ENCODE measurements at regions not wholly inside any gene's neighbourhood (a gene's known extent, or its start where the extent isn't known, plus 50 kb on each side); places are given as distances from the start of the nearest gene placed in this dataset.

GRCh38 chr16:86411897-86412296 lies 98.4 kb upstream of the FOXF1 start:
- Histone ChIP-seq H3K4me3 (ENCODE audit: low read length) (no peak overlapping the region), H3K9me3 (ENCODE audit: control insufficient read depth, low read depth, low read length) (peaks cover 2% of the 10 kb centered on the region), H3K27me3 (ENCODE audit: control insufficient read depth, insufficient read depth, low read length) (no peaks in the 10 kb centered on the region), H3K4me1 (ENCODE audit: control insufficient read depth, low read depth, low read length) (peaks cover 5% of the 10 kb centered on the region), H3K36me3 (ENCODE audit: control insufficient read depth, low read depth, low read length) (no peaks in the 10 kb centered on the region), H3K27ac (ENCODE audit: low read length) (no peak overlapping the region), H3K9ac (ENCODE audit: low read length) (no peak overlapping the region)

- Histone ChIP-seq H3K9ac (ENCODE audit: low read length) (no peak overlapping the region), H3K27ac (ENCODE audit: low read length) (no peak overlapping the region), H3K4me1 (ENCODE audit: control insufficient read depth, low read depth, low read length) (peaks cover 3% of the 10 kb centered on the region), H3K36me3 (ENCODE audit: control insufficient read depth, low read depth, low read length) (no peaks in the 10 kb centered on the region), H3K4me3 (ENCODE audit: low read length) (no peak overlapping the region), H3K9me3 (ENCODE audit: control insufficient read depth, low read depth, low read length) (peaks cover 2% of the 10 kb centered on the region), H3K27me3 (ENCODE audit: control insufficient read depth, insufficient read depth, low read length) (no peaks in the 10 kb centered on the region)
These were observed 95.2 kb upstream of the FOXF1 start for GRCh38 chr16:86414991-86415740.

- no peak overlapping the region for H3K27ac ChIP-seq (ENCODE audit: low read length)
- H3K27me3 ChIP-seq (ENCODE audit: control insufficient read depth, insufficient read depth, low read length) = no peaks in the 10 kb centered on the region
- no peaks in the 10 kb centered on the region for H3K4me1 ChIP-seq (ENCODE audit: control insufficient read depth, low read depth, low read length)
- no peak overlapping the region for H3K4me3 ChIP-seq (ENCODE audit: low read length)
- no peaks in the 10 kb centered on the region for H3K36me3 ChIP-seq (ENCODE audit: control insufficient read depth, low read depth, low read length)
- H3K9me3 ChIP-seq (ENCODE audit: control insufficient read depth, low read depth, low read length) = no peaks in the 10 kb centered on the region
- no peak overlapping the region for H3K9ac ChIP-seq (ENCODE audit: low read length)
These were observed 91.3 kb upstream of the FOXF1 start for GRCh38 chr16:86418981-86419380.

- no peaks in the 10 kb centered on the region for H3K27me3 ChIP-seq (ENCODE audit: control insufficient read depth, insufficient read depth, low read length)
- no peak overlapping the region for H3K9ac ChIP-seq (ENCODE audit: low read length)
- no peaks in the 10 kb centered on the region for H3K36me3 ChIP-seq (ENCODE audit: control insufficient read depth, low read depth, low read length)
- H3K27ac ChIP-seq (ENCODE audit: low read length) = no peak overlapping the region
- no peaks in the 10 kb centered on the region for H3K4me1 ChIP-seq (ENCODE audit: control insufficient read depth, low read depth, low read length)
- no peaks in the 10 kb centered on the region for H3K9me3 ChIP-seq (ENCODE audit: control insufficient read depth, low read depth, low read length)
- no peak overlapping the region for H3K4me3 ChIP-seq (ENCODE audit: low read length)
These were observed 90.8 kb upstream of the FOXF1 start for GRCh38 chr16:86419518-86419917.

GRCh38 chr16:86421995-86422394 lies 88.3 kb upstream of the FOXF1 start:
- Histone ChIP-seq H3K9me3 (ENCODE audit: control insufficient read depth, low read depth, low read length) (no peaks in the 10 kb centered on the region), H3K27me3 (ENCODE audit: control insufficient read depth, insufficient read depth, low read length) (no peaks in the 10 kb centered on the region), H3K36me3 (ENCODE audit: control insufficient read depth, low read depth, low read length) (no peaks in the 10 kb centered on the region), H3K4me3 (ENCODE audit: low read length) (no peak overlapping the region), H3K9ac (ENCODE audit: low read length) (no peak overlapping the region), H3K4me1 (ENCODE audit: control insufficient read depth, low read depth, low read length) (no peaks in the 10 kb centered on the region), H3K27ac (ENCODE audit: low read length) (no peak overlapping the region)

GRCh38 chr16:86424398-86424797 lies 85.9 kb upstream of the FOXF1 start:
- Histone ChIP-seq H3K27ac (ENCODE audit: low read length) (no peak overlapping the region), H3K9me3 (ENCODE audit: control insufficient read depth, low read depth, low read length) (no peaks in the 10 kb centered on the region), H3K36me3 (ENCODE audit: control insufficient read depth, low read depth, low read length) (no peaks in the 10 kb centered on the region), H3K4me1 (ENCODE audit: control insufficient read depth, low read depth, low read length) (no peaks in the 10 kb centered on the region), H3K9ac (ENCODE audit: low read length) (no peak overlapping the region), H3K4me3 (ENCODE audit: low read length) (no peak overlapping the region), H3K27me3 (ENCODE audit: control insufficient read depth, insufficient read depth, low read length) (no peaks in the 10 kb centered on the region)

- Histone ChIP-seq H3K27ac (ENCODE audit: low read length) (no peak overlapping the region), H3K9ac (ENCODE audit: low read length) (no peak overlapping the region), H3K4me1 (ENCODE audit: control insufficient read depth, low read depth, low read length) (no peaks in the 10 kb centered on the region), H3K9me3 (ENCODE audit: control insufficient read depth, low read depth, low read length) (no peaks in the 10 kb centered on the region), H3K36me3 (ENCODE audit: control insufficient read depth, low read depth, low read length) (no peaks in the 10 kb centered on the region), H3K27me3 (ENCODE audit: control insufficient read depth, insufficient read depth, low read length) (no peaks in the 10 kb centered on the region), H3K4me3 (ENCODE audit: low read length) (no peak overlapping the region)
These were observed 85.3 kb upstream of the FOXF1 start for GRCh38 chr16:86424985-86425384.

- H3K4me1 ChIP-seq (ENCODE audit: control insufficient read depth, low read depth, low read length) = no peaks in the 10 kb centered on the region
- no peak overlapping the region for H3K9ac ChIP-seq (ENCODE audit: low read length)
- no peak overlapping the region for H3K4me3 ChIP-seq (ENCODE audit: low read length)
- H3K27ac ChIP-seq (ENCODE audit: low read length) = no peak overlapping the region
- no peaks in the 10 kb centered on the region for H3K27me3 ChIP-seq (ENCODE audit: control insufficient read depth, insufficient read depth, low read length)
- no peaks in the 10 kb centered on the region for H3K36me3 ChIP-seq (ENCODE audit: control insufficient read depth, low read depth, low read length)
- H3K9me3 ChIP-seq (ENCODE audit: control insufficient read depth, low read depth, low read length) = no peaks in the 10 kb centered on the region
These were observed 84.2 kb upstream of the FOXF1 start for GRCh38 chr16:86426063-86426642.

GRCh38 chr16:86427433-86427851 lies 82.9 kb upstream of the FOXF1 start:
- Histone ChIP-seq H3K27me3 (ENCODE audit: control insufficient read depth, insufficient read depth, low read length) (no peaks in the 10 kb centered on the region), H3K9me3 (ENCODE audit: control insufficient read depth, low read depth, low read length) (no peaks in the 10 kb centered on the region), H3K4me1 (ENCODE audit: control insufficient read depth, low read depth, low read length) (no peaks in the 10 kb centered on the region), H3K9ac (ENCODE audit: low read length) (no peak overlapping the region), H3K4me3 (ENCODE audit: low read length) (no peak overlapping the region), H3K27ac (ENCODE audit: low read length) (no peak overlapping the region), H3K36me3 (ENCODE audit: control insufficient read depth, low read depth, low read length) (no peaks in the 10 kb centered on the region)

- Histone ChIP-seq H3K4me3 (ENCODE audit: low read length) (no peak overlapping the region), H3K27me3 (ENCODE audit: control insufficient read depth, insufficient read depth, low read length) (no peaks in the 10 kb centered on the region), H3K4me1 (ENCODE audit: control insufficient read depth, low read depth, low read length) (no peaks in the 10 kb centered on the region), H3K36me3 (ENCODE audit: control insufficient read depth, low read depth, low read length) (no peaks in the 10 kb centered on the region), H3K27ac (ENCODE audit: low read length) (no peak overlapping the region), H3K9me3 (ENCODE audit: control insufficient read depth, low read depth, low read length) (no peaks in the 10 kb centered on the region), H3K9ac (ENCODE audit: low read length) (no peak overlapping the region)
These were observed 81.4 kb upstream of the FOXF1 start for GRCh38 chr16:86428729-86429517.

- H3K36me3 ChIP-seq (ENCODE audit: control insufficient read depth, low read depth, low read length) = no peaks in the 10 kb centered on the region
- H3K27me3 ChIP-seq (ENCODE audit: control insufficient read depth, insufficient read depth, low read length) = no peaks in the 10 kb centered on the region
- H3K4me1 ChIP-seq (ENCODE audit: control insufficient read depth, low read depth, low read length) = no peaks in the 10 kb centered on the region
- H3K27ac ChIP-seq (ENCODE audit: low read length) = no peak overlapping the region
- no peak overlapping the region for H3K4me3 ChIP-seq (ENCODE audit: low read length)
- H3K9ac ChIP-seq (ENCODE audit: low read length) = no peak overlapping the region
- H3K9me3 ChIP-seq (ENCODE audit: control insufficient read depth, low read depth, low read length) = no peaks in the 10 kb centered on the region
These were observed 80.7 kb upstream of the FOXF1 start for GRCh38 chr16:86429663-86430062.

Data from iPS-18a (cell line).